ENCODE measurements at regions not wholly inside any gene's neighbourhood (a gene's known extent, or its start where the extent isn't known, plus 50 kb on each side); places are given as distances from the start of the nearest gene placed in this dataset.

GRCh38 chr16:58931436-58931835, 197.3 kb upstream of the GOT2 start:
- H3K79me2 ChIP-seq (replicated peaks; ENCODE audit: insufficient read depth, low read length): no peaks in the 10 kb centered on the region
- no peaks in the 10 kb centered on the region for H3K27me3 ChIP-seq (ENCODE audit: insufficient read depth, low read depth, low read length)
- no peaks in the 10 kb centered on the region for H3K9me3 ChIP-seq (ENCODE audit: low read length)
- H2AFZ ChIP-seq (ENCODE audit: low read depth, low read length): no peak overlapping the region
- no peaks in the 10 kb centered on the region for H3K36me3 ChIP-seq (ENCODE audit: insufficient read depth, low read length)
- no peaks in the 10 kb centered on the region for H4K20me1 ChIP-seq (ENCODE audit: insufficient read depth)
- H3K9ac ChIP-seq (ENCODE audit: low read length): no peak overlapping the region
- H3K9me2 ChIP-seq (ENCODE audit: insufficient read depth, low read length): no peaks in the 10 kb centered on the region
- H3K4me2 ChIP-seq (ENCODE audit: low read length): no peak overlapping the region
- H3K4me3 ChIP-seq (ENCODE audit: low read length): no peak overlapping the region
- TF ChIP-seq REST (IDR thresholded peaks at IDR 0.05; ENCODE audit: borderline replicate concordance) (no peak), RAD21 (conservative IDR thresholded peaks at IDR 0.05) (no peak), CTCF (IDR thresholded peaks at IDR 0.05; ENCODE audit: poor library complexity, severe bottlenecking) (no peak), MXI1 (conservative IDR thresholded peaks at IDR 0.05; ENCODE audit: poor library complexity, severe bottlenecking) (no peak), TAF1 (IDR thresholded peaks at IDR 0.05; ENCODE audit: low read depth) (no peak), EZH2 (IDR thresholded peaks at IDR 0.05; ENCODE audit: borderline replicate concordance, insufficient read depth, low read length, poor library complexity, severe bottlenecking) (no peak), SMC3 (conservative IDR thresholded peaks at IDR 0.05; ENCODE audit: poor library complexity) (no peak), EP300 (conservative IDR thresholded peaks at IDR 0.05; ENCODE audit: poor library complexity, severe bottlenecking) (no peak), POLR2AphosphoS5 (IDR thresholded peaks at IDR 0.05) (no peak)
- no peak overlapping the region for H3K27ac ChIP-seq (ENCODE audit: low read length)
- H3F3A ChIP-seq (ENCODE audit: insufficient read depth, low read length, poor library complexity, severe bottlenecking): no peaks in the 10 kb centered on the region

GRCh38 chr16:58923094-58923493, 189.0 kb upstream of the GOT2 start:
- H3K4me2 ChIP-seq (ENCODE audit: low read length): no peak overlapping the region
- H3K9ac ChIP-seq (ENCODE audit: low read length): no peak overlapping the region
- H3K27ac ChIP-seq (ENCODE audit: low read length): no peak overlapping the region
- no peaks in the 10 kb centered on the region for H3K79me2 ChIP-seq (replicated peaks; ENCODE audit: insufficient read depth, low read length)
- no peaks in the 10 kb centered on the region for H3K9me3 ChIP-seq (ENCODE audit: low read length)
- no peaks in the 10 kb centered on the region for H3K36me3 ChIP-seq (ENCODE audit: insufficient read depth, low read length)
- no peak overlapping the region for H3K4me3 ChIP-seq (ENCODE audit: low read length)
- no peaks in the 10 kb centered on the region for H4K20me1 ChIP-seq (ENCODE audit: insufficient read depth)
- TF ChIP-seq RAD21 (conservative IDR thresholded peaks at IDR 0.05): no peak
- TF ChIP-seq EZH2 (IDR thresholded peaks at IDR 0.05; ENCODE audit: borderline replicate concordance, insufficient read depth, low read length, poor library complexity, severe bottlenecking): no peak
- no peak for TF ChIP-seq POLR2AphosphoS5 (IDR thresholded peaks at IDR 0.05)
- no peak for TF ChIP-seq SMC3 (conservative IDR thresholded peaks at IDR 0.05; ENCODE audit: poor library complexity)
- TF ChIP-seq MXI1 (conservative IDR thresholded peaks at IDR 0.05; ENCODE audit: poor library complexity, severe bottlenecking): no peak
- TF ChIP-seq CTCF (IDR thresholded peaks at IDR 0.05; ENCODE audit: poor library complexity, severe bottlenecking): no peak
- TF ChIP-seq TAF1 (IDR thresholded peaks at IDR 0.05; ENCODE audit: low read depth): no peak
- TF ChIP-seq REST (IDR thresholded peaks at IDR 0.05; ENCODE audit: borderline replicate concordance): no peak
- TF ChIP-seq EP300 (conservative IDR thresholded peaks at IDR 0.05; ENCODE audit: poor library complexity, severe bottlenecking): no peak
- H3K27me3 ChIP-seq (ENCODE audit: insufficient read depth, low read depth, low read length): no peaks in the 10 kb centered on the region
- no peaks in the 10 kb centered on the region for H3K9me2 ChIP-seq (ENCODE audit: insufficient read depth, low read length)
- H3F3A ChIP-seq (ENCODE audit: insufficient read depth, low read length, poor library complexity, severe bottlenecking): no peaks in the 10 kb centered on the region
- no peak overlapping the region for H2AFZ ChIP-seq (ENCODE audit: low read depth, low read length)

All from neural cell (in vitro differentiated cells).